HUES6 (cell line): ENCODE measurements at regions not wholly inside any gene's neighbourhood (a gene's known extent, or its start where the extent isn't known, plus 50 kb on each side); places are given as distances from the start of the nearest gene placed in this dataset.

Source experiments
- H3K27ac ChIP-seq: 2 replicates; pipeline ENCODE4 v1.7.0; 2013; ENCODE audit warnings: low read depth, mild to moderate bottlenecking, low read length, inconsistent platforms
- H3K27me3 ChIP-seq: 2 replicates; pipeline ENCODE4 v1.6.1; 2013; ENCODE audit warnings: low read length; ENCODE audit not compliant: control insufficient read depth, insufficient read depth
- H3K36me3 ChIP-seq: 2 replicates; pipeline ENCODE4 v1.6.1; 2013; ENCODE audit warnings: low read length; ENCODE audit not compliant: control insufficient read depth, insufficient read depth
- H3K4me1 ChIP-seq: 2 replicates; pipeline ENCODE4 v1.6.1; 2013; ENCODE audit warnings: low read length; ENCODE audit not compliant: control insufficient read depth, insufficient read depth
- H3K4me3 ChIP-seq: 2 replicates; pipeline ENCODE4 v1.5.1; 2013; ENCODE audit warnings: low read depth, low read length
- H3K9ac ChIP-seq: one replicate; pipeline ENCODE4 v1.6.1; 2013; ENCODE audit warnings: mild to moderate bottlenecking, low read length
- H3K9me3 ChIP-seq: 2 replicates; pipeline ENCODE4 v1.6.1; 2013; ENCODE audit warnings: low read depth, low read length; ENCODE audit not compliant: control insufficient read depth, insufficient read depth

DNA sequence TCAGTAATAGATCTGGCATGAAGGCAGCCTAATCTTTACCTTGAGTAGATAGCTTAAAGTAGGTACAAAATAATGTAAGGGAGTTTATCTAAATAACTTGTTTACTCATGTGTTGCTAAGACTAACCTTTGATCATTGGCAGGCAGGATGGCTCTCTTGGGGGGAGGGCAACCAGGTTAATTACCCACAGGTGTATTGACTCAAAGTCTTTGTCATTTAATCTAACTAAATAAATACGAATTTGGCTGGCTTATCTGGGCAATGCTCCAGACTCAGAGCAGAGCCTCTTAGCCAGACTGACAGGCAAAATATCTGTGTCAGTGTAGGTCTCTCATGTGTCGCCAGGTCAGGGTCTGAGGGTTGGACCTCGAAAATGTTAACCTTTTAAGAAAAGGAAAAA is 283.4 kb upstream of the KLHL1 start:
- Histone ChIP-seq H3K27me3 (no peaks in the 10 kb centered on the region), H3K4me3 (no peak overlapping the region), H3K36me3 (no peaks in the 10 kb centered on the region), H3K4me1 (peaks cover 25% of the 10 kb centered on the region; the same call in 1 of the 2 replicates), H3K27ac (no peak overlapping the region), H3K9me3 (no peaks in the 10 kb centered on the region), H3K9ac (no peak overlapping the region)

DNA sequence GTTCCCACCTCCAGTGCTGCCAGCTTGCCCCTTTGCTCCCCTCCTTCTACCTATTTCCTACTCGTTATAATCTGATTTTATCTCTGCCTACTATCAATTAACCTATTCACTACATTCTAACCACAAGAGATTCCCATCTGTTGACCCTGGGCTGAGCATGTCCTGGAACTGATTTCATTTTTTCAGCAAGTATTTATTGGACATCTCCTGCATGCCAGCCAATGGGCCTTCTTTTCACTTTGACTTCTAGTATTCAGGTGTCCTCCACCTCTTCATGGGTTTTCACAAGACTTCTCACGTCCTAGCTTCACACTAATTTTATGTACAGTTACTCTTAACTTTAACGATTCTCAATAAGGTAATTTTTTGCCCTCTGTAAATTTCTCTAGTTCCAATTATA is 282.7 kb upstream of the KLHL1 start:
- H3K4me3 ChIP-seq: no peak overlapping the region
- no peaks in the 10 kb centered on the region for H3K27me3 ChIP-seq
- H3K9ac ChIP-seq: no peak overlapping the region
- no peaks in the 10 kb centered on the region for H3K9me3 ChIP-seq
- peaks cover 25% of the 10 kb centered on the region; the same call in 1 of the 2 replicates for H3K4me1 ChIP-seq
- H3K27ac ChIP-seq: no peak overlapping the region
- no peaks in the 10 kb centered on the region for H3K36me3 ChIP-seq

DNA sequence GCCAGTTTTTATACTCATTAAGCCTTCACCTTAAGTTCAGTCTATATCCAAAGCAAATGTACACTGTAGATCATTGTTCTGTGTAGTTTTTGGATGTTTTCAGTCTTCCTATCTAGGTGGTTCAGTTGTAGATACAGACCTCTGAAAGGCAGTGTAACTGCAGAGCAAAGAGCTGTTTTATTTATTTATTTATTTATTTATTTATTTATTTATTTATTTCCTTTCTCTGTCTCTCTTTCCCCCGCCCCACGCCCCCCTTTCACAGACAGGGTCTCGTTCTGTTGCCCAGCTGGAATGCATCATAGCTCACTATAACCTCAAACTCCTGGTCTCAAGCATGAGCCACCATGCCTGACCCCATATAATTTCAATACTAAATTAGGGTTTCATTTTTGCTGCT is 281.8 kb upstream of the KLHL1 start:
- H3K4me3 ChIP-seq: no peak overlapping the region
- no peak overlapping the region for H3K9ac ChIP-seq
- H3K27ac ChIP-seq: no peak overlapping the region
- H3K9me3 ChIP-seq: no peaks in the 10 kb centered on the region
- no peaks in the 10 kb centered on the region for H3K36me3 ChIP-seq
- H3K4me1 ChIP-seq: peaks cover 25% of the 10 kb centered on the region; the same call in 1 of the 2 replicates
- no peaks in the 10 kb centered on the region for H3K27me3 ChIP-seq

DNA sequence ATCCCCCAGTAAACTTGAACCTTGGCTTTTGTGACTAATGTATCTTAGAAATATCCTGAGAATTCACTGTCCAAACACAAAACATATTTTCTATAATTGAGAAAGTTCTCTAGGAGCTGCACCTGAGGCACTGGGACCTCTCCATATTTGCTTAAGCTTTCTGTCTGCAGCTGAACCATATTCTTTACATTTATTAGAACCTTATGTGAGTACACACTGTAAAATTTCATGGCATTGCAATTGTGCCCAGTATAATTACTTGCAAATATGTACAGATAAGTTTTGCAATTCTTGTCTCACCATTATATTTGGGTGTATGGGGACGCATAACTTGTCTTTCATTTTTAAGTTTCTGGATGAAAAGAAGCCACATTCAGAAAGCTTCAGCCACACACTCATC is 280.7 kb upstream of the KLHL1 start:
- peaks cover 24% of the 10 kb centered on the region; the same call in 1 of the 2 replicates for H3K4me1 ChIP-seq
- no peaks in the 10 kb centered on the region for H3K9me3 ChIP-seq
- H3K27me3 ChIP-seq: no peaks in the 10 kb centered on the region
- H3K4me3 ChIP-seq: no peak overlapping the region
- H3K36me3 ChIP-seq: no peaks in the 10 kb centered on the region
- H3K9ac ChIP-seq: no peak overlapping the region
- H3K27ac ChIP-seq: no peak overlapping the region

DNA sequence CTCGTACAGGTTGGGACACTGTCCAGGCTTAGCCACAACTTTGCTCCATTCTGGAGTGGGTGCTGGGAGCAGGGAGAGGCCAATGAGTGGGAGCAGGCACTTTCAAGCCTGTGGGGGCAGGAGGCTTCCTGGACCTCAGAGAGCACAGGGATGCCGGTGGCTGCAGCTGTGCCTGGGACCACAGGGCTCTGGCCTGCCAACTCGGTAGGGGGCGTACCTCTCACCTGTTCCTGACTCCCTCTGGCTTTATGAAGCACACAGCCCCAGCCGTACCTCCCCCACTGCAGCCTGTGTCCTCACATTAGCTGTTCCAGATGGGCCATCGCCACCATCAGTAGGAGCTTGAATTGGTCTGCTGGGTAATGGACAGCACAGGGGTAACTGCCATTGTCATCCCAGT is 278.7 kb upstream of the KLHL1 start:
- Histone ChIP-seq H3K9me3 (no peaks in the 10 kb centered on the region), H3K4me3 (no peak overlapping the region), H3K27ac (no peak overlapping the region), H3K4me1 (peaks cover 5% of the 10 kb centered on the region; the same call in 1 of the 2 replicates), H3K36me3 (no peaks in the 10 kb centered on the region), H3K27me3 (no peaks in the 10 kb centered on the region), H3K9ac (no peak overlapping the region)

DNA sequence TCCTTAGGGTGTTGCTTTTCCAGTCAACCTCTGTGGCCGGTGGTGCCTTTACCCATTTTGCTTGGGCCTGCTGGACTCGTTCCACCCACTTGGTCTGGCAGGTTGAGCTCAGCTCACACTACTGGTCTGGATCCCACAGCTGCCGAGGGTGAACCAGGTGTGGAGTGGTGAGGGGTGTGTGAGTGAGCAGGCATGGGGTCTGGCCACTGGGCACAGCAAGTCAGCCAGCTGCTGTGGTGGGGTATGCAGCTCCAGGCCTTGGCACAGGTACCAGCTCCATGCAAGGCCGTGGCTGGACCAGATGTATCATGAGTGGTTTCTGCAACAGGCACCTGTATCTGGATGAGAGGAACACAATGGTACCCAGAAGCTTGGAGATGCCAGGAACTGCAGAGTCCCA is 277.6 kb upstream of the KLHL1 start:
- Histone ChIP-seq H3K9ac (no peak overlapping the region), H3K27ac (no peak overlapping the region), H3K36me3 (no peaks in the 10 kb centered on the region), H3K4me1 (no peaks in the 10 kb centered on the region), H3K9me3 (no peaks in the 10 kb centered on the region), H3K4me3 (no peak overlapping the region), H3K27me3 (no peaks in the 10 kb centered on the region)

DNA sequence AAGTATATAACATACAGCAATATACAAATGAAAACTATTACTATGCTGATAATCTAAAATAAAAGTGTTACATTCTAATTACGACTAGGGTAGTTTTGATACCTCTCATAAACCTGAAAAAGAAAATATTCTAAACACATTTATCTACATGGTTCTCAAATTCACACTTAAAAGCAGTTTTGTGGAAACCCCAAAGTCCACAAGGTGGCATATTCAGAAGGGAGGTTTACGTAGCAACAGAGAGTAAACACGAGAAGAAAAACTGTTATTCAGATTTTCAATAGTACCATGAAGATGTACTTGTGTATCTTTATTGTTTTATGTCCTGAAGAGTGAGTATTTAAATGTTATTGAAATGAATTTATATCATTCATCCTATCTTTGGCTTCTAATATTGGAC is 275.9 kb upstream of the KLHL1 start:
- no peak overlapping the region for H3K9ac ChIP-seq
- H3K4me3 ChIP-seq: no peak overlapping the region
- H3K27me3 ChIP-seq: no peaks in the 10 kb centered on the region

DNA sequence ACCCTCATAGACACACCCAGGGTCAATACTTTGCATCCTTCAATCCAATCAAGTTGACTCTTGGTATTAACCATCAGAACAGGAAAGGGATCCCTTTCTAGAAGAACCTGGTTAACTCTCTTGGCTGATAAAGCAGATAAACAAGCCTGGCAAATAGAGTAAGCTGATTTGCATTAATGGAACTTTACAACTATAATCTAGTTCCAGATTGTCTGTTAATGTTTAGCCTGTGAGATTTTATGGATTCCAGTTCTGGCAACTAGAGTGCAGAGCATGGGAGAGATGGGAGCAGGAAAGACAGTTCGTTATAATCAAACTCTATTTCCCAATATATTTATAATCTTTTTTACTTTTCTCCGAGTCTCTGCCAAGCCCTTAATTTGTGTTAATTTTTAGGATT is 272.6 kb upstream of the KLHL1 start:
- H3K36me3 ChIP-seq: no peaks in the 10 kb centered on the region
- no peak overlapping the region for H3K4me3 ChIP-seq
- no peaks in the 10 kb centered on the region for H3K4me1 ChIP-seq
- H3K9me3 ChIP-seq: no peaks in the 10 kb centered on the region
- H3K27me3 ChIP-seq: no peaks in the 10 kb centered on the region
- H3K9ac ChIP-seq: no peak overlapping the region
- H3K27ac ChIP-seq: no peak overlapping the region

More for the DNA sequence above, 275.9 kb upstream of the KLHL1 start:
- Histone ChIP-seq H3K4me1 (no peaks in the 10 kb centered on the region), H3K9me3 (no peaks in the 10 kb centered on the region), H3K36me3 (no peaks in the 10 kb centered on the region), H3K27ac (no peak overlapping the region)

DNA sequence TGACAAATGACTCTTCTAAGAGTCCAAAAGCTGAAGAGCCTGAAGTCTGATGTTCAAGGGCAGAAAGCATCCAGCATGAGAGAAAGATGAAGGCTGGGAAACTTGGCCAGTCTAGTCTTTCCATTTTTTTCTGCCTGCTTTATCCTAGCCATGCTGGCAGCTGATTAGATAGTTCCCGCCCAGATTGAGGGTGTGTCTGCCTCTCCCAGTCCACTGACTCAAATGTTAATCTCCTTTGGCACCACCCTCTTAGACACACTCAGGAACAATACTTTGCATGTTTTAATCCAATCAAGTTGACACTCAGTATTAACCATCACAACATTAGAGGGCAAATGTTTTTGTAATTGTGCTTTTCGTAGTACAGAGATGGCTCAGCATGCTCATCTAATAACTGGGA is 267.5 kb upstream of the KLHL1 start:
- no peak overlapping the region for H3K27ac ChIP-seq

DNA sequence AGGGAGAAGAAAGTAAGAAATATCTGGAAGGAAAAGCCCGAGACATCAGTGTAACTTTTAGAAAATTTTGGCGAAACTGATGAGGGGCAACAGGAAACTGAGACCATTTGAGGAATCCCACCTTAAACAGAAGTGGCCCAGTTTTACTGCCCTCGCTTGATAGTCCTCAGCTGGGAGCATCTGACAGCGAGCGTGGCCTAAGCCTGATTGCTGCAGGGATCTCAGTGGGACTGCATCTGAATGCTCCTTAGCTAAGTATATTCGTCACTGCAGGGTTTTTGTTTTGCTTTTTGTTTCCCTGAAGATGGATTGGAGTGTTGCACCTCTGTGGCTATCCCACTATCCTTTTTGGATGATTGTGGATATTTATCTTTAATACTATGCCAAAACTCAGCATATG is 262.7 kb upstream of the KLHL1 start:
- H3K4me3 ChIP-seq: no peak overlapping the region
- no peaks in the 10 kb centered on the region for H3K9me3 ChIP-seq
- H3K27ac ChIP-seq: no peak overlapping the region
- H3K4me1 ChIP-seq: no peaks in the 10 kb centered on the region
- no peaks in the 10 kb centered on the region for H3K36me3 ChIP-seq
- H3K9ac ChIP-seq: no peak overlapping the region
- no peaks in the 10 kb centered on the region for H3K27me3 ChIP-seq

More for the DNA sequence above, 267.5 kb upstream of the KLHL1 start:
- Histone ChIP-seq H3K36me3 (no peaks in the 10 kb centered on the region), H3K9ac (no peak overlapping the region), H3K9me3 (no peaks in the 10 kb centered on the region), H3K27me3 (no peaks in the 10 kb centered on the region), H3K4me1 (no peaks in the 10 kb centered on the region), H3K4me3 (no peak overlapping the region)

DNA sequence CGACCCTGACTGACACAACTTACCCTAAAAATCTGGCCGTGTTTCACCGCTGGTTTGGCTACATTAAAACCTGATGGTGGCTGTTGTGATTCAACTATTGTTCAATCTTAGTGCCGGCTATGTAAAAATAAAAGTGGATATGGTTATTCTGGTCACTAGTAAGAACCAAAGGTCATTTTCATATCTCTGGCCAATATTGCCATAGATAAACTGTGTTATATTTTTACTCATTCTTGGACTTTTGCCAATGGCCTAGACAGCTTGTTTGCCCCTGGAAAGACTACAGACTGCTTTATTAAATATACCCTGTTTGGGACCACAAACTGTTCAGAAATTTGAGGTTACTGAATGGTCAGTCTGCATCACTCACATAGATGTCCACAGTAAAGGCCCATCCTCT is 258.5 kb upstream of the KLHL1 start:
- Histone ChIP-seq H3K4me3 (no peak overlapping the region), H3K4me1 (no peaks in the 10 kb centered on the region), H3K27ac (no peak overlapping the region), H3K9ac (no peak overlapping the region), H3K9me3 (no peaks in the 10 kb centered on the region), H3K27me3 (no peaks in the 10 kb centered on the region), H3K36me3 (no peaks in the 10 kb centered on the region)

DNA sequence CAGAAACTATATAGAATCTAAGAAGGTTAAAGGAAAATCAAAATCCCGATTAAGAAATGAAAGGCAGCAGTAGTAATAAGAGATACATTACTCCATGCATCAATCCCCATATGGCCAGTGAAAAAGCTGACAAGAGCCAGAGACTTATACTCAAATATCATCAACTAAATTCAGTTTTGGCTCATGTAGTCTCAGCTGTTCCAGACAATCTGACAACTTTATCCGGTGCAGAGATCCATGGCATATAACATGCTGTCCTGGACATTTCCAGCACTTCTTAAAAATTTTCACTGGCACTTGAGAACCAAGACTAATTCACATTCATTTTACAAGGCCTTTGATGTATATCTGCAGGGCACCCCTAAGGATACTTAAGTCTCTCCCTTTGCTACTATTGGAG is 255.7 kb upstream of the KLHL1 start:
- no peaks in the 10 kb centered on the region for H3K36me3 ChIP-seq
- no peaks in the 10 kb centered on the region for H3K27me3 ChIP-seq
- H3K9ac ChIP-seq: no peak overlapping the region
- H3K4me3 ChIP-seq: no peak overlapping the region
- no peak overlapping the region for H3K27ac ChIP-seq
- H3K4me1 ChIP-seq: no peaks in the 10 kb centered on the region
- H3K9me3 ChIP-seq: no peaks in the 10 kb centered on the region
